Thyroid gland (tissue), 4 donors: ENCODE measurements at regions not wholly inside any gene's neighbourhood (a gene's known extent, or its start where the extent isn't known, plus 50 kb on each side); places are given as distances from the start of the nearest gene placed in this dataset.

Source experiments
- DNase-seq, 2 donors: peaks; one replicate each; pipeline ENCODE4 v3.0.0-alpha.2; 2019
- H3K27ac ChIP-seq, 3 donors: fragments of 200-600 bp; sonication (generic); 1 replicate in 2 of 3; 2 replicates in 1 of 3; pipeline ENCODE4 v1.5.1; 2016 to 2019; ENCODE audit warnings: mild to moderate bottlenecking in 1 of 3, moderate library complexity in 1 of 3
- H3K27me3 ChIP-seq: fragments of 200-600 bp; sonication (generic); one replicate; pipeline ENCODE4 v1.5.1; 2019
- H3K36me3 ChIP-seq, 2 donors: fragments of 200-600 bp; sonication (generic); one replicate each; pipeline ENCODE4 v1.5.1; 2016 to 2019
- H3K4me1 ChIP-seq, 2 donors: fragments of 200-600 bp; sonication (generic); one replicate each; pipeline ENCODE4 v1.5.1; 2017 to 2019
- H3K4me3 ChIP-seq, 3 donors: fragments of 200-600 bp; sonication (generic); replicated peaks in 1 of 3; 1 replicate in 2 of 3; 2 replicates in 1 of 3; pipeline ENCODE4 v1.5.1; 2016; ENCODE audit warnings: mild to moderate bottlenecking in 1 of 3
- H3K9me3 ChIP-seq: fragments of 200-600 bp; sonication (generic); one replicate; pipeline ENCODE4 v1.5.1; 2017
- CTCF ChIP-seq, 6 experiments: fragments of 200-600 bp in 3 of 6; fragments of 450-650 bp in 3 of 6; sonication (generic) in 3 of 6; IDR thresholded peaks; one replicate each; pipeline ENCODE4 v1.5.1; 2016 to 2019; ENCODE audit warnings: antibody characterized with exemption in 6 of 6, mild to moderate bottlenecking in 2 of 6, inconsistent platforms in 1 of 6, moderate library complexity in 1 of 6
- POLR2A ChIP-seq, 2 donors: fragments of 450-650 bp; IDR thresholded peaks; one replicate each; pipeline ENCODE4 v1.6.1; 2017; ENCODE audit warnings: antibody characterized with exemption in 2 of 2, mild to moderate bottlenecking in 2 of 2, moderate library complexity in 1 of 2
- WGBS, 2 donors: methylation state at CpG; one replicate each; pipeline ENCODE4 v1.1.5; 2017; 5-methylcytosine and 5-hydroxymethylcytosine counted together
- intact Hi-C: fragments of 100-400 bp; cut with DNase I; formaldehyde crosslinking; loops from one replicate; pipeline ENCODE4 v1.15.1; 2023

- no peaks in the 10 kb centered on the region for H3K27me3 ChIP-seq
- intact Hi-C loops = no loop called here
- 94 to 95% methylated on average over 5 of the region's 5 CpGs for WGBS, 2 donors
- TF ChIP-seq CTCF (IDR thresholded peaks at IDR 0.05) (no peak), POLR2A (IDR thresholded peaks at IDR 0.05) (no peak)
- no peaks in the 10 kb centered on the region for H3K9me3 ChIP-seq
- no peaks in the 10 kb centered on the region for H3K4me1 ChIP-seq
- H3K36me3 ChIP-seq = no peaks in the 10 kb centered on the region
- no peak overlapping the region for H3K4me3 ChIP-seq
- H3K27ac ChIP-seq = no peak overlapping the region
- no peak for DNase-seq
These were observed 294.8 kb upstream of the EPHA3 start for GRCh38 chr3:88812576-88812975.

- 83 to 85% methylated on average over 4 of the region's 4 CpGs for WGBS, 2 donors
- intact Hi-C loops = no loop called here
- no peak for TF ChIP-seq CTCF (IDR thresholded peaks at IDR 0.05)
- TF ChIP-seq POLR2A (IDR thresholded peaks at IDR 0.05) = no peak
- Histone ChIP-seq H3K27ac (no peak overlapping the region), H3K4me3 (no peak overlapping the region), H3K27me3 (no peaks in the 10 kb centered on the region), H3K4me1 (no peaks in the 10 kb centered on the region), H3K9me3 (no peaks in the 10 kb centered on the region), H3K36me3 (no peaks in the 10 kb centered on the region)
- DNase-seq = no peak
These were observed 291.0 kb upstream of the EPHA3 start for GRCh38 chr3:88816445-88816844.

GRCh38 chr3:88824666-88825564 lies 282.5 kb upstream of the EPHA3 start:
- H3K27ac ChIP-seq = no peak overlapping the region
- H3K9me3 ChIP-seq = no peaks in the 10 kb centered on the region
- intact Hi-C loops = no loop called here
- no peaks in the 10 kb centered on the region for H3K27me3 ChIP-seq
- H3K4me1 ChIP-seq = no peaks in the 10 kb centered on the region
- 80 to 91% methylated on average over 5 of the region's 5 CpGs for WGBS, 2 donors
- no peak overlapping the region for H3K4me3 ChIP-seq
- no peak for DNase-seq
- no peaks in the 10 kb centered on the region for H3K36me3 ChIP-seq
- TF ChIP-seq CTCF (IDR thresholded peaks at IDR 0.05) (no peak), POLR2A (IDR thresholded peaks at IDR 0.05) (no peak)

GRCh38 chr3:88828466-88828865 lies 279.0 kb upstream of the EPHA3 start:
- Histone ChIP-seq H3K27ac (no peak overlapping the region), H3K27me3 (no peaks in the 10 kb centered on the region), H3K9me3 (no peaks in the 10 kb centered on the region), H3K36me3 (no peaks in the 10 kb centered on the region), H3K4me3 (no peak overlapping the region), H3K4me1 (no peaks in the 10 kb centered on the region)
- TF ChIP-seq POLR2A (IDR thresholded peaks at IDR 0.05) = no peak
- no peak for TF ChIP-seq CTCF (IDR thresholded peaks at IDR 0.05)
- WGBS, 2 donors = 65 to 66% methylated on average over 2 of the region's 2 CpGs
- DNase-seq = no peak
- intact Hi-C loops = no loop called here

GRCh38 chr3:88852606-88853005 lies 254.8 kb upstream of the EPHA3 start:
- no peak for DNase-seq
- H3K4me1 ChIP-seq = no peaks in the 10 kb centered on the region
- no peak overlapping the region for H3K27ac ChIP-seq
- TF ChIP-seq POLR2A (IDR thresholded peaks at IDR 0.05) (no peak), CTCF (IDR thresholded peaks at IDR 0.05) (no peak)
- H3K27me3 ChIP-seq = no peaks in the 10 kb centered on the region
- intact Hi-C loops = no loop called here
- no peak overlapping the region for H3K4me3 ChIP-seq
- WGBS, 2 donors = 82 to 84% methylated on average over 2 of the region's 2 CpGs
- H3K36me3 ChIP-seq = no peaks in the 10 kb centered on the region
- H3K9me3 ChIP-seq = no peaks in the 10 kb centered on the region
